Stimulated activated CD4-positive, alpha-beta T cell treated with anti-CD3 and anti-CD28 coated beads, Interleukin-1b, Interleukin-23, amount 100 ng/mL, for 48 hours (primary cell): ENCODE measurements at regions not wholly inside any gene's neighbourhood (a gene's known extent, or its start where the extent isn't known, plus 50 kb on each side); places are given as distances from the start of the nearest gene placed in this dataset.
A peak's percentile ranks its signal among the peaks of the same experiment; 100 is the strongest.

ENCODE experiments used
- DNase-seq: peaks from one replicate; pipeline ENCODE4 v3.0.0-alpha.2; 2020

- DNase-seq = no peak
Observed at GRCh38 chr7:25852211-25852938, 299.6 kb upstream of the NFE2L3 start.

GRCh38 chr7:25852939-25853271 is 299.1 kb upstream of the NFE2L3 start:
- DNase-seq = no peak

GRCh38 chr7:25853314-25853713 is 298.7 kb upstream of the NFE2L3 start:
- no peak for DNase-seq

- no peak for DNase-seq
Observed at GRCh38 chr7:25854059-25854458, 297.9 kb upstream of the NFE2L3 start.

- peak; percentile 43 for DNase-seq
Observed at GRCh38 chr7:25854608-25855497, 297.1 kb upstream of the NFE2L3 start.

GRCh38 chr7:25855854-25856782 is 295.9 kb upstream of the NFE2L3 start:
- DNase-seq = no peak

- no peak for DNase-seq
Observed at GRCh38 chr7:25857376-25858067, 294.5 kb upstream of the NFE2L3 start.

GRCh38 chr7:25858200-25858524 is 293.8 kb upstream of the NFE2L3 start:
- DNase-seq = no peak

- no peak for DNase-seq
Observed at GRCh38 chr7:25858525-25859411, 293.2 kb upstream of the NFE2L3 start.

GRCh38 chr7:25859412-25860274 is 292.4 kb upstream of the NFE2L3 start:
- no peak for DNase-seq

- DNase-seq = no peak
Observed at GRCh38 chr7:25860275-25861163, 291.5 kb upstream of the NFE2L3 start.

- DNase-seq = no peak
Observed at GRCh38 chr7:25861164-25861496, 290.9 kb upstream of the NFE2L3 start.

GRCh38 chr7:25861601-25862260 is 290.3 kb upstream of the NFE2L3 start:
- no peak for DNase-seq

- DNase-seq = peak; percentile 98
Observed at GRCh38 chr7:25862261-25863004, 289.6 kb upstream of the NFE2L3 start.

GRCh38 chr7:25863005-25863728 is 288.8 kb upstream of the NFE2L3 start:
- DNase-seq = no peak

GRCh38 chr7:25863729-25864110 is 288.3 kb upstream of the NFE2L3 start:
- DNase-seq = no peak

- no peak for DNase-seq
Observed at GRCh38 chr7:25864511-25864910, 287.5 kb upstream of the NFE2L3 start.
